Caco-2 (cell line): ENCODE measurements at regions not wholly inside any gene's neighbourhood (a gene's known extent, or its start where the extent isn't known, plus 50 kb on each side); places are given as distances from the start of the nearest gene placed in this dataset.

Experiments
- BruUV-seq: library from RNA; stranded (reverse); fragments of 400-500 nt; replicated peaks from 2 replicates; lab custom pipeline; 2021; lab: Mats Ljungman, UMichigan
- CTCF ChIA-PET: fragments of 300-600 bp; sonication (Branson Sonifier 250); formaldehyde crosslinking; loops from one replicate; lab custom pipeline; 2022; ENCODE audit warnings: antibody characterized with exemption; lab: Charles Lee
- POLR2A ChIA-PET: fragments of 300-600 bp; sonication (Branson Sonifier 250); formaldehyde crosslinking; loops from one replicate; lab custom pipeline; 2022; ENCODE audit warnings: antibody characterized with exemption; lab: Charles Lee
- DNase-seq, 2 experiments: peaks; one replicate each; pipeline versions ENCODE4 v3.0.0 to v3.0.0-alpha.2; 2020 to 2022
- H3K27me3 ChIP-seq: replicated peaks from 2 replicates; pipeline ENCODE4 v1.6.0; 2011; ENCODE audit warnings: low read length; ENCODE audit not compliant: control insufficient read depth, insufficient read depth
- H3K36me3 ChIP-seq: 2 replicates; pipeline ENCODE4 v1.5.1; 2011; ENCODE audit warnings: low read length; ENCODE audit not compliant: control insufficient read depth, insufficient read depth
- H3K4me1 ChIP-seq: fragments of 250-450 bp; sonication (Bioruptor Pico); 2 replicates; pipeline ENCODE4 v1.5.1; 2020; ENCODE audit warnings: mild to moderate bottlenecking
- H3K4me3 ChIP-seq: 2 replicates; pipeline ENCODE4 v1.5.1; 2011; ENCODE audit warnings: low read depth, mild to moderate bottlenecking, control low read depth, low read length
- H3K9me3 ChIP-seq: fragments of 250-450 bp; sonication (Bioruptor Pico); 2 replicates; pipeline ENCODE4 v1.5.1; 2020; ENCODE audit warnings: mild to moderate bottlenecking, moderate library complexity
- H3K27ac Mint-ChIP-seq: one replicate; pipeline ENCODE4 v1.8.0; 2022; ENCODE audit warnings: mixed read lengths; ENCODE audit not compliant: unreplicated experiment
- H3K27me3 Mint-ChIP-seq: one replicate; pipeline ENCODE4 v1.8.0; 2022; ENCODE audit warnings: mixed read lengths; ENCODE audit not compliant: insufficient read depth, unreplicated experiment
- H3K36me3 Mint-ChIP-seq: one replicate; pipeline ENCODE4 v1.8.0; 2022; ENCODE audit warnings: mild to moderate bottlenecking, mixed read lengths; ENCODE audit not compliant: insufficient read depth, unreplicated experiment
- H3K4me1 Mint-ChIP-seq: one replicate; pipeline ENCODE4 v1.8.0; 2022; ENCODE audit warnings: low read depth, mixed read lengths; ENCODE audit not compliant: unreplicated experiment
- H3K4me3 Mint-ChIP-seq: one replicate; pipeline ENCODE4 v1.8.0; 2022; ENCODE audit warnings: mild to moderate bottlenecking, moderate library complexity, mixed read lengths; ENCODE audit not compliant: unreplicated experiment
- H3K9me3 Mint-ChIP-seq: one replicate; pipeline ENCODE4 v1.8.0; 2022; ENCODE audit warnings: mixed read lengths; ENCODE audit not compliant: unreplicated experiment
- CTCF ChIP-seq, 2 experiments: fragments of 200-600 bp in 1 of 2; IDR thresholded peaks; 1 replicate in 1 of 2; 2 replicates in 1 of 2; pipeline versions ENCODE4 v1.5.1 to v1.8.0; 2011 to 2022; ENCODE audit warnings: antibody characterized with exemption in 1 of 2, control low read depth in 1 of 2, inconsistent platforms in 1 of 2, low read depth in 1 of 2, low read length in 1 of 2, mild to moderate bottlenecking in 1 of 2, moderate library complexity in 1 of 2; ENCODE audit not compliant: insufficient read depth in 1 of 2, severe bottlenecking in 1 of 2, unreplicated experiment in 1 of 2
- intact Hi-C: fragments of 100-400 bp; cut with micrococcal nuclease; formaldehyde crosslinking; loops from one replicate; pipeline ENCODE4 v1.10.0; 2022; ENCODE audit not compliant: unreplicated experiment

DNA sequence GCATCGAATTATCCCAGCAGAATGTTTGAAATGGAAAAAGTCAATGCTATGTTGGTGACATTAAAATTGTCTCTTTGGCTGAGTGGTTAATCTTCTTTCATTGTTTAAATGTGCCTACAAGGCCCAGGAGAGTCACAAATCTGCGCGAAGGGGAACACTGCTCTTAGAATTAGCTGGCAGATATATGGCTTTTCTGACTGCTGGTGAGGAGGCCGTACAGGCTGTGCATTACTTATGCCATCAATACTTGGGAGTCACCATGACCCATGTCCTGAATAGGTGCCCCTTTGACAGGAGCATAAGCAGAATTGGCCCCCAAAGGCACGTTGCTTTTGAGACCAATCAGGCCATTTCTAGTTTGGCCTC is 521.5 kb downstream of the FUT8 start:
- Mint-ChIP-seq H3K36me3 (no peaks in the 10 kb centered on the region), H3K27me3 (peaks cover 8% of the 10 kb centered on the region), H3K4me1 (no peaks in the 10 kb centered on the region), H3K4me3 (no peak overlapping the region), H3K9me3 (no peaks in the 10 kb centered on the region), H3K27ac (no peak overlapping the region)
- no peak for DNase-seq
- ChIA-PET CTCF (no interaction called here), POLR2A (no interaction called here)
- no peak overlapping the region for H3K4me3 ChIP-seq
- H3K9me3 ChIP-seq = no peaks in the 10 kb centered on the region
- H3K4me1 ChIP-seq = no peaks in the 10 kb centered on the region
- H3K27me3 ChIP-seq = no peaks in the 10 kb centered on the region
- TF ChIP-seq CTCF (IDR thresholded peaks at IDR 0.05; ENCODE audit: insufficient read depth in 1 of 2, low read depth in 1 of 2, low read length in 1 of 2, severe bottlenecking in 1 of 2, unreplicated experiment in 1 of 2) = no peak
- no peaks in the 10 kb centered on the region for H3K36me3 ChIP-seq
- intact Hi-C loops = no loop called here
- BruUV-seq = no TSS peak

- Mint-ChIP-seq H3K9me3 (no peaks in the 10 kb centered on the region), H3K4me1 (no peaks in the 10 kb centered on the region), H3K27ac (no peak overlapping the region), H3K36me3 (no peaks in the 10 kb centered on the region), H3K27me3 (peaks cover 7% of the 10 kb centered on the region), H3K4me3 (no peak overlapping the region)
- Histone ChIP-seq H3K9me3 (no peaks in the 10 kb centered on the region), H3K36me3 (no peaks in the 10 kb centered on the region), H3K4me3 (no peak overlapping the region), H3K27me3 (no peaks in the 10 kb centered on the region), H3K4me1 (no peaks in the 10 kb centered on the region)
- no peak for DNase-seq
- CTCF ChIA-PET = no interaction called here
- no peak for TF ChIP-seq CTCF (IDR thresholded peaks at IDR 0.05; ENCODE audit: insufficient read depth in 1 of 2, low read depth in 1 of 2, low read length in 1 of 2, severe bottlenecking in 1 of 2, unreplicated experiment in 1 of 2)
- BruUV-seq = no TSS peak
- POLR2A ChIA-PET = no interaction called here
- intact Hi-C loops = no loop called here
Observed at GRCh38 chr14:65936342-65936975, 523.9 kb downstream of the FUT8 start.

GRCh38 chr14:65937079-65937959 is 524.8 kb downstream of the FUT8 start:
- no peak for DNase-seq

More at GRCh38 chr14:65937079-65937959, 524.8 kb downstream of the FUT8 start:
- Histone ChIP-seq H3K9me3 (no peaks in the 10 kb centered on the region), H3K36me3 (no peaks in the 10 kb centered on the region), H3K4me1 (no peaks in the 10 kb centered on the region), H3K4me3 (no peak overlapping the region), H3K27me3 (no peaks in the 10 kb centered on the region)
- Mint-ChIP-seq H3K27me3 (peaks cover 7% of the 10 kb centered on the region), H3K4me1 (no peaks in the 10 kb centered on the region), H3K36me3 (no peaks in the 10 kb centered on the region), H3K27ac (no peak overlapping the region), H3K9me3 (no peaks in the 10 kb centered on the region), H3K4me3 (no peak overlapping the region)
- no peak for TF ChIP-seq CTCF (IDR thresholded peaks at IDR 0.05; ENCODE audit: insufficient read depth in 1 of 2, low read depth in 1 of 2, low read length in 1 of 2, severe bottlenecking in 1 of 2, unreplicated experiment in 1 of 2)
- no TSS peak for BruUV-seq
- ChIA-PET CTCF (no interaction called here), POLR2A (no interaction called here)
- intact Hi-C loops = no loop called here
